ENCODE measurements at regions not wholly inside any gene's neighbourhood (a gene's known extent, or its start where the extent isn't known, plus 50 kb on each side); places are given as distances from the start of the nearest gene placed in this dataset.

GRCh38 chr5:61651195-61651594, 319.1 kb downstream of the ZSWIM6 start:
- Histone ChIP-seq H3K9me3 (no peaks in the 10 kb centered on the region), H3K27me3 (no peaks in the 10 kb centered on the region), H3K36me3 (no peaks in the 10 kb centered on the region), H3K4me1 (peaks cover 0 to 4% of the 10 kb centered on the region in 2 donors), H3K27ac (no peak overlapping the region), H3K4me3 (replicated peaks in 1 of 3) (no peak overlapping the region)
- no peak for DNase-seq
- WGBS, 2 donors, result 83 to 85% methylated on average over 2 of the region's 2 CpGs
- no peak for TF ChIP-seq CTCF (IDR thresholded peaks at IDR 0.05)
- no peak for TF ChIP-seq POLR2A (IDR thresholded peaks at IDR 0.05)
- intact Hi-C loops (cut with DNase I), result loop anchor here (10.0 kb wide), 2 partner anchors 316 to 486 kb away; partner anchors contain the start of genes SMIM15 and ZSWIM6

DNA sequence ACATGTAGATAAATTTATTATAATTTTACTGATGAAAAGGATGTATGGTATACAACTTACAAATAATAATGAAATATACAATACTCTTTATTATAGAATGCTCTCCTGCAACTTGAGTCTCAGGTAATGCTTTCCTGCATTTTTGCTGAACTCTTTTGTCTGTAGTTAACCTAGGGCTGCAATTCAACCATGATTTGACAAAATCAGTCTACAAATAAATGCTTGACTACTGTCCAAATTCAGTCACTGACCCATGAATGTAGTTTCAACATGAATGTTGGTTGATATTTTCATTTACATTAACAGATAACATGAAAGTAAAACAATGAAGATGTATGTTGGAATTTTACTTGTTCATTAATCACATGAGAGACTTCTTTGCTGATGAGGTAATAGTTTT, 320.9 kb downstream of the ZSWIM6 start:
- intact Hi-C loops (cut with DNase I), result loop anchor here (10.0 kb wide), 2 partner anchors 318 to 488 kb away; partner anchors contain the start of genes SMIM15 and ZSWIM6
- no peak for TF ChIP-seq POLR2A (IDR thresholded peaks at IDR 0.05)
- TF ChIP-seq CTCF (IDR thresholded peaks at IDR 0.05), result no peak
- no peak overlapping the region for H3K27ac ChIP-seq
- no peak for DNase-seq
- H3K4me3 ChIP-seq (replicated peaks in 1 of 3), result no peak overlapping the region
- no peaks in the 10 kb centered on the region for H3K27me3 ChIP-seq
- H3K9me3 ChIP-seq, result no peaks in the 10 kb centered on the region
- peaks cover 0 to 4% of the 10 kb centered on the region in 2 donors for H3K4me1 ChIP-seq
- H3K36me3 ChIP-seq, result no peaks in the 10 kb centered on the region

DNA sequence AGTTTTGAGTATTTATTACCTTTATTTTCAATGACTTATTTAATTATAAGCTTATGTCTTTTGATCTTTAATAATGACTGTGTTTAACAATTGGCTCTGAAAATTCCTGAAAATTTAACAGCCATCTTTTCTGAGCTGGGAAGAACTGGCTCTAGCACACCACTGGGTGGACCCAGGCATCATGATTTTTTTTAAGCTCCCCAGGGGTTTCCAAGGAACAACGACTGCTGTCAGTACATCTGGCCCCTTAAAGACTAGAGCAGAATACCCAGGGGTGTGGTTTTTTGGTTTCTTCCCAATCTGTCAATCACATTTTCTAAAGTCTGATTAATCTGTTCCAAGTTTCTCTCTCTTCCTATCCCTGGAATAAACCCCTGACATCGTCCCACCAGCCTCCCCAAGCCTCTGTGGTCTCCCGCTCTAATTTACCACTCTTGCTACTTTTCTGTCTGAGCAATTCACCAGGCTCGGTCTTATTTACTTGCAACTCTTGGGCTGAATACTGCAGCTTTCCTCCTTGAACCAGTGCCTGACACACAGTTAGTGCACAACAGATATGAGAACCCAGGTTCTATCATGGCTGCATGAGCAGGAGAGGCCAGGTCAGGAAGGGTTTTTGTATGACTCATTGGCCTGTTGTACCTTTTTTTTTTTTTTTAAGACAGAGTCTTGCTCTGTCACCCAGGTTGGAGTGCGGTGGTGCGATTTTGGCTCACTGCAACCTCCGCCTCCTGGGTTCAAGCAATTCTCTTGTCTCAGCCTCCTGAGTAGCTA, 321.9 kb downstream of the ZSWIM6 start:
- DNase-seq, result no peak
- no peak for TF ChIP-seq CTCF (IDR thresholded peaks at IDR 0.05)
- TF ChIP-seq POLR2A (IDR thresholded peaks at IDR 0.05), result no peak
- no peak overlapping the region for H3K27ac ChIP-seq
- no peaks in the 10 kb centered on the region for H3K27me3 ChIP-seq
- 91% methylated on average over 7 of the region's 7 CpGs for whole genome bisulfite sequencing, 2 donors
- H3K4me1 ChIP-seq, result peaks cover 0 to 4% of the 10 kb centered on the region in 2 donors
- H3K4me3 ChIP-seq (replicated peaks in 1 of 3), result no peak overlapping the region
- no peaks in the 10 kb centered on the region for H3K9me3 ChIP-seq
- H3K36me3 ChIP-seq, result no peaks in the 10 kb centered on the region
- intact Hi-C loops (cut with DNase I), result loop anchor here (10.0 kb wide), 2 partner anchors 319 to 489 kb away; partner anchors contain the start of genes SMIM15 and ZSWIM6

DNA sequence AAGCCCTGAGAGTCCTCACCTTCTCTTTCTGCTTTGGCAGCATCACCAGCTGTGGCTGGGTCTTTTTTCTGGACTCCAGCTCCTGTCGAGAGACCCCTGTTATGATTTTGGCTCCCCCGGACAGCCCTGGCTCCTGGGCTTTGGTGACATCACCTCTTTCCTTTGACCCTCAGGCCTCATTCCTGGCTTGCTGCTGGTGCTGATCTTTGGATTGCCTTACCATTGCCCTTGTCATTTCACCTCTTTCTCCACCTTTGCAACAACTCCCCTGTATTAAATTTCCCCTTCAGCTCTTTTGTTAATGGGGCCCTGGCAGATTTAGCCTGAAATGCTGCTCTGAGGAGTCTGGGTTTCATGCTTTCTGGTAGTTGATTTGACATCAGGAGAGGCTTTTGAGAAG, 322.8 kb downstream of the ZSWIM6 start:
- H3K4me1 ChIP-seq, result peaks cover 0 to 4% of the 10 kb centered on the region in 2 donors
- TF ChIP-seq POLR2A (IDR thresholded peaks at IDR 0.05) (no peak), CTCF (IDR thresholded peaks at IDR 0.05) (no peak)
- intact Hi-C loops (cut with DNase I), result loop anchor here (5.0 to 10.0 kb wide), 3 partner anchors 320 to 603 kb away; partner anchors contain the start of genes SMIM15 and ZSWIM6
- H3K9me3 ChIP-seq, result no peaks in the 10 kb centered on the region
- no peak overlapping the region for H3K27ac ChIP-seq
- H3K27me3 ChIP-seq, result no peaks in the 10 kb centered on the region
- no peak for DNase-seq
- no peaks in the 10 kb centered on the region for H3K36me3 ChIP-seq
- H3K4me3 ChIP-seq (replicated peaks in 1 of 3), result no peak overlapping the region
- WGBS, 2 donors, result 91 to 93% methylated on average over 2 of the region's 2 CpGs

GRCh38 chr5:61657010-61657409, 325.0 kb downstream of the ZSWIM6 start:
- no peak overlapping the region for H3K27ac ChIP-seq
- intact Hi-C loops (cut with DNase I), result loop anchor here (5.0 to 10.0 kb wide), 3 partner anchors 322 to 605 kb away; partner anchors contain the start of genes SMIM15 and ZSWIM6
- H3K4me3 ChIP-seq (replicated peaks in 1 of 3), result no peak overlapping the region
- no peaks in the 10 kb centered on the region for H3K36me3 ChIP-seq
- H3K27me3 ChIP-seq, result no peaks in the 10 kb centered on the region
- no peaks in the 10 kb centered on the region for H3K9me3 ChIP-seq
- TF ChIP-seq CTCF (IDR thresholded peaks at IDR 0.05) (no peak), POLR2A (IDR thresholded peaks at IDR 0.05) (no peak)
- no peak for DNase-seq
- peaks cover 0 to 4% of the 10 kb centered on the region in 2 donors for H3K4me1 ChIP-seq
- 82 to 91% methylated on average over 7 of the region's 7 CpGs for WGBS, 2 donors
